B cell (primary cell): ENCODE measurements at regions not wholly inside any gene's neighbourhood (a gene's known extent, or its start where the extent isn't known, plus 50 kb on each side); places are given as distances from the start of the nearest gene placed in this dataset.

Experiments used
- ATAC-seq: fragments of 200-7000 bp; cut with Tn5 transposase; one replicate; pipeline ENCODE4 v1.10.0; 2021; ENCODE audit warnings: low read depth, mild to moderate bottlenecking, moderate number of reproducible peaks, moderate library complexity
- CTCF ChIA-PET: fragments of 350-600 bp; sonication (Branson Sonifier 250); formaldehyde crosslinking; loops from one replicate; lab custom pipeline; 2021; ENCODE audit warnings: antibody characterized with exemption, inconsistent platforms; lab: Charles Lee
- POLR2A ChIA-PET: fragments of 350-600 bp; sonication (Branson Sonifier 250); formaldehyde crosslinking; loops from one replicate; lab custom pipeline; 2021; ENCODE audit warnings: antibody characterized with exemption; lab: Charles Lee
- DNase-seq: peaks from one replicate; pipeline ENCODE4 v3.0.0; 2013
- H2AFZ ChIP-seq: 2 replicates; pipeline ENCODE4 v1.6.1; 2012; ENCODE audit warnings: mild to moderate bottlenecking, low read depth, low read length; ENCODE audit not compliant: insufficient read depth, poor library complexity, severe bottlenecking
- H3K27ac ChIP-seq, 2 donors: 1 replicate in 1 of 2; 2 replicates in 1 of 2; pipeline ENCODE4 v1.5.1; 2012 to 2013; ENCODE audit warnings: low read length in 2 of 2, mild to moderate bottlenecking in 2 of 2, moderate library complexity in 1 of 2
- H3K27me3 ChIP-seq, 4 experiments: fragments of 200-600 bp in 1 of 4; sonication (generic) in 1 of 4; replicated peaks in 1 of 4; 1 replicate in 2 of 4; 2 replicates in 2 of 4; pipeline versions ENCODE4 v1.6.1 to v1.7.0; 2013 to 2016; ENCODE audit warnings: low read length in 3 of 4, mild to moderate bottlenecking in 2 of 4, mixed read lengths in 1 of 4, moderate library complexity in 1 of 4; ENCODE audit not compliant: insufficient read depth in 4 of 4, control insufficient read depth in 3 of 4; ENCODE audit errors: control extremely low read depth in 1 of 4
- H3K36me3 ChIP-seq, 2 experiments: replicated peaks in 1 of 2; 1 replicate in 1 of 2; 2 replicates in 1 of 2; pipeline versions ENCODE4 v1.6.1 to v1.7.1; 2013; ENCODE audit warnings: low read length in 1 of 2; ENCODE audit not compliant: insufficient read depth in 2 of 2, control insufficient read depth in 1 of 2; ENCODE audit errors: control extremely low read depth in 1 of 2, extremely low read depth in 1 of 2
- H3K4me1 ChIP-seq, 2 donors: fragments of 200-600 bp in 1 of 2; sonication (generic) in 1 of 2; 1 replicate in 1 of 2; 2 replicates in 1 of 2; pipeline versions ENCODE4 v1.5.1 to v1.6.1; 2013 to 2017; ENCODE audit warnings: low read length in 2 of 2; ENCODE audit not compliant: control insufficient read depth in 2 of 2, insufficient read depth in 2 of 2
- H3K4me2 ChIP-seq: replicated peaks from 2 replicates; pipeline ENCODE3; 2012; ENCODE audit warnings: mild to moderate bottlenecking, low read depth, low read length; ENCODE audit not compliant: poor library complexity, severe bottlenecking
- H3K4me3 ChIP-seq, 5 experiments: fragments of 200-600 bp in 1 of 5; sonication (generic) in 1 of 5; 1 replicate in 3 of 5; 2 replicates in 2 of 5; pipeline versions ENCODE4 v1.5.1 to v1.7.0; 2011 to 2016; ENCODE audit warnings: low read length in 4 of 5, mild to moderate bottlenecking in 4 of 5, low read depth in 2 of 5, control low read depth in 1 of 5, moderate library complexity in 1 of 5; ENCODE audit not compliant: insufficient read depth in 1 of 5; ENCODE audit errors: control extremely low read depth in 1 of 5, extremely low read depth in 1 of 5
- H3K79me2 ChIP-seq: fragments of 200-600 bp; sonication (generic); one replicate; pipeline ENCODE4 v1.6.0; 2016; ENCODE audit warnings: low read length; ENCODE audit not compliant: control insufficient read depth, insufficient read depth
- H3K9ac ChIP-seq: fragments of 200-600 bp; sonication (generic); 2 replicates; pipeline ENCODE4 v1.6.1; 2017; ENCODE audit warnings: mild to moderate bottlenecking, low read length, moderate library complexity
- H3K9me3 ChIP-seq, 3 donors: one replicate each; pipeline versions ENCODE4 v1.6.1 to v1.7.1; 2013; ENCODE audit warnings: low read length in 2 of 3; ENCODE audit not compliant: control insufficient read depth in 2 of 3, insufficient read depth in 1 of 3; ENCODE audit errors: control extremely low read depth in 1 of 3
- H4K20me1 ChIP-seq: 2 replicates; pipeline ENCODE4 v1.6.0; 2012; ENCODE audit warnings: mild to moderate bottlenecking, low read length; ENCODE audit not compliant: insufficient read depth, control insufficient read depth, poor library complexity, severe bottlenecking
- H3K27ac Mint-ChIP-seq: one replicate; pipeline ENCODE4 v1.8.0; 2021; ENCODE audit warnings: mixed read lengths
- H3K27me3 Mint-ChIP-seq: one replicate; pipeline ENCODE4 v1.8.0; 2021; ENCODE audit warnings: mixed read lengths
- H3K4me1 Mint-ChIP-seq: one replicate; pipeline ENCODE4 v1.8.0; 2021; ENCODE audit warnings: mixed read lengths
- H3K4me3 Mint-ChIP-seq: one replicate; pipeline ENCODE4 v1.8.0; 2021; ENCODE audit warnings: mixed read lengths
- H3K9me3 Mint-ChIP-seq: one replicate; pipeline ENCODE4 v1.8.0; 2022; ENCODE audit warnings: mixed read lengths; ENCODE audit not compliant: insufficient read depth
- EZH2 ChIP-seq: IDR thresholded peaks from 2 replicates; pipeline ENCODE4 v1.6.1; 2012; ENCODE audit warnings: borderline replicate concordance, low read depth, mild to moderate bottlenecking, moderate library complexity, low read length; ENCODE audit not compliant: insufficient read depth, poor library complexity, severe bottlenecking
- WGBS: methylation state at CpG from one replicate; pipeline ENCODE4 v1.1.5; 2013; ENCODE audit warnings: missing lambda C conversion rate; ENCODE audit not compliant: insufficient coverage; 5-methylcytosine and 5-hydroxymethylcytosine counted together
- intact Hi-C: fragments of 100-400 bp; cut with micrococcal nuclease; formaldehyde crosslinking; loops from one replicate; pipeline ENCODE4 v1.10.0; 2022
- TF ChIP-seq, protein P1 (sequence below): fragments of 200-600 bp; IDR thresholded peaks from one replicate; pipeline ENCODE4 v1.8.0; 2022; ENCODE audit warnings: antibody characterized with exemption, mild to moderate bottlenecking

DNA sequence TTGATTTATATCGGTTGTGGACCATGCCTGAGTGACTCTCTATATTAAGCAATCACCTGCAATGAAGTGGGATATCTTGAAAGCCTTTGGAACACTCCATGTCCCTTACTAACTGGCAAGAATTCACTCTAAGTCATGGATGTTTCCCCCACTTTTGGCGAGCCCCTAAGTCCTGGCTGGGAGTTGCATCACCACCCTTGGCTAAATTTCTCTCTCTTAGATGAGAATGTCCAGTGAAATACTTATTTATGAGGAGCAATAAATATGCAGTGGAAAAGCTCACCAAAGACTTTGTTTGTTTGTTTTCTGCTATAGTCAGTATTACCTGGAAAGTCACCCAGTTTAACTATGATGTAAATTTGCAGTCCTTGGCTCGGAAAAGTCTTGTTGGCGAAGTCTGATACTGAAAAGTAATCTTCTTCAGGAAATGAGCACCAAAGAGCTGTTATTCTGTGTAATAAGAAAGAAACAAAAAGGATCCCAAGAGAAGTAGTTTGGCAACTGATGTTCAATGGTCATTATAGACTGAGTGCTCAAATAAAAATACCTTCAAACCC lies 333.8 kb downstream of the DMRT2 start:
- Histone ChIP-seq H2AFZ (no peak overlapping the region), H3K4me1 (no peaks in the 10 kb centered on the region), H3K9me3 (no peaks in the 10 kb centered on the region), H3K36me3 (no peaks in the 10 kb centered on the region), H3K4me3 (no peak overlapping the region), H3K27me3 (no peaks in the 10 kb centered on the region), H4K20me1 (no peaks in the 10 kb centered on the region), H3K27ac (no peak overlapping the region), H3K79me2 (no peaks in the 10 kb centered on the region), H3K9ac (no peak overlapping the region), H3K4me2 (no peak overlapping the region)
- Mint-ChIP-seq H3K9me3 (no peaks in the 10 kb centered on the region), H3K4me1 (no peaks in the 10 kb centered on the region), H3K27ac (no peak overlapping the region), H3K4me3 (no peak overlapping the region), H3K27me3 (no peaks in the 10 kb centered on the region)
- TF ChIP-seq EZH2, result no peak
- TF ChIP-seq, protein P1, sequence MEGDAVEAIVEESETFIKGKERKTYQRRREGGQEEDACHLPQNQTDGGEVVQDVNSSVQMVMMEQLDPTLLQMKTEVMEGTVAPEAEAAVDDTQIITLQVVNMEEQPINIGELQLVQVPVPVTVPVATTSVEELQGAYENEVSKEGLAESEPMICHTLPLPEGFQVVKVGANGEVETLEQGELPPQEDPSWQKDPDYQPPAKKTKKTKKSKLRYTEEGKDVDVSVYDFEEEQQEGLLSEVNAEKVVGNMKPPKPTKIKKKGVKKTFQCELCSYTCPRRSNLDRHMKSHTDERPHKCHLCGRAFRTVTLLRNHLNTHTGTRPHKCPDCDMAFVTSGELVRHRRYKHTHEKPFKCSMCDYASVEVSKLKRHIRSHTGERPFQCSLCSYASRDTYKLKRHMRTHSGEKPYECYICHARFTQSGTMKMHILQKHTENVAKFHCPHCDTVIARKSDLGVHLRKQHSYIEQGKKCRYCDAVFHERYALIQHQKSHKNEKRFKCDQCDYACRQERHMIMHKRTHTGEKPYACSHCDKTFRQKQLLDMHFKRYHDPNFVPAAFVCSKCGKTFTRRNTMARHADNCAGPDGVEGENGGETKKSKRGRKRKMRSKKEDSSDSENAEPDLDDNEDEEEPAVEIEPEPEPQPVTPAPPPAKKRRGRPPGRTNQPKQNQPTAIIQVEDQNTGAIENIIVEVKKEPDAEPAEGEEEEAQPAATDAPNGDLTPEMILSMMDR, result no peak
- ATAC-seq, result no peak
- DNase-seq, result no peak
- POLR2A ChIA-PET, result no interaction called here
- intact Hi-C loops, result no loop called here
- 93% methylated on average over 3 of the region's 4 CpGs for WGBS
- CTCF ChIA-PET, result no interaction called here

GRCh38 chr9:1384816-1385215 lies 334.7 kb downstream of the DMRT2 start:
- no peaks in the 10 kb centered on the region for H3K9me3 ChIP-seq
- no peaks in the 10 kb centered on the region for H3K27me3 ChIP-seq
- no peaks in the 10 kb centered on the region for H3K4me1 Mint-ChIP-seq
- no peak for TF ChIP-seq EZH2
- TF ChIP-seq, protein P1, result no peak
- 67% methylated on average over 1 of the region's 2 CpGs for WGBS
- H3K79me2 ChIP-seq, result no peaks in the 10 kb centered on the region
- no peaks in the 10 kb centered on the region for H3K4me1 ChIP-seq
- no peak overlapping the region for H3K4me3 ChIP-seq
- H3K36me3 ChIP-seq, result no peaks in the 10 kb centered on the region
- no peaks in the 10 kb centered on the region for H4K20me1 ChIP-seq
- DNase-seq, result no peak
- no peak overlapping the region for H3K4me3 Mint-ChIP-seq
- ChIA-PET CTCF (no interaction called here), POLR2A (no interaction called here)
- H3K4me2 ChIP-seq, result no peak overlapping the region
- intact Hi-C loops, result no loop called here
- ATAC-seq, result no peak
- H3K27ac ChIP-seq, result no peak overlapping the region
- no peaks in the 10 kb centered on the region for H3K9me3 Mint-ChIP-seq
- no peaks in the 10 kb centered on the region for H3K27me3 Mint-ChIP-seq
- no peak overlapping the region for H2AFZ ChIP-seq
- no peak overlapping the region for H3K9ac ChIP-seq
- no peak overlapping the region for H3K27ac Mint-ChIP-seq
